Head of caudate nucleus (tissue), 42 donors: ENCODE measurements at regions not wholly inside any gene's neighbourhood (a gene's known extent, or its start where the extent isn't known, plus 50 kb on each side); places are given as distances from the start of the nearest gene placed in this dataset.
"Not testable (repeated sequence)": the region's sequence is repeated elsewhere in the genome, so short reads cannot be mapped to it uniquely, and the experiment has no call there.

Source experiments
- DNase-seq, 42 donors: peaks; one replicate each; pipeline versions ENCODE4 v3.0.0 to v3.0.0-alpha.2; 2020 to 2021; ENCODE audit warnings: mixed read lengths in 7 of 42
- intact Hi-C: fragments of 100-400 bp; cut with DNase I; formaldehyde crosslinking; loops from one replicate; pipeline ENCODE4 v1.15.0; 2022

- intact Hi-C loops = no loop called here
- DNase-seq = no peak
Observed at GRCh38 chr12:76189851-76190250, 105.4 kb upstream of the NAP1L1 start.

- intact Hi-C loops = no loop called here
- no peak for DNase-seq
Observed at GRCh38 chr12:76187177-76187576, 102.7 kb upstream of the NAP1L1 start.

- intact Hi-C loops = no loop called here
- DNase-seq = no peak
Observed at GRCh38 chr12:76186131-76186906, 101.8 kb upstream of the NAP1L1 start.

- peak in 40 of 42 donors; percentile 7 to 88 (median 54) for DNase-seq
Observed at GRCh38 chr12:76183459-76184186, 99.1 kb upstream of the NAP1L1 start.

GRCh38 chr12:76180401-76181277, 96.2 kb upstream of the NAP1L1 start:
- intact Hi-C loops = no loop called here

More at GRCh38 chr12:76183459-76184186, 99.1 kb upstream of the NAP1L1 start:
- intact Hi-C loops = no loop called here

GRCh38 chr12:76178452-76178851, 94.0 kb upstream of the NAP1L1 start:
- DNase-seq = no peak
- intact Hi-C loops = no loop called here

More at GRCh38 chr12:76180401-76181277, 96.2 kb upstream of the NAP1L1 start:
- no peak for DNase-seq

- DNase-seq = no peak
- intact Hi-C loops = no loop called here
Observed at GRCh38 chr12:76177821-76178220, 93.3 kb upstream of the NAP1L1 start.

GRCh38 chr12:76176940-76177339, 92.5 kb upstream of the NAP1L1 start:
- no peak for DNase-seq
- intact Hi-C loops = no loop called here

GRCh38 chr12:76175946-76176345, 91.5 kb upstream of the NAP1L1 start:
- DNase-seq, intact Hi-C loops: not testable (repeated sequence)

- intact Hi-C loops = no loop called here
- DNase-seq = no peak
Observed at GRCh38 chr12:76173756-76174155, 89.3 kb upstream of the NAP1L1 start.

- intact Hi-C loops = no loop called here
- DNase-seq = peak in 30 of 42 donors; percentile 7 to 77 (median 41)
Observed at GRCh38 chr12:76158518-76159321, 74.2 kb upstream of the NAP1L1 start.

GRCh38 chr12:76156726-76157125, 72.2 kb upstream of the NAP1L1 start:
- DNase-seq = peak in 4 of 42 donors; percentile 19 to 39 (median 30)
- intact Hi-C loops = no loop called here

GRCh38 chr12:76156314-76156713, 71.8 kb upstream of the NAP1L1 start:
- DNase-seq = no peak
- intact Hi-C loops = no loop called here

- no peak for DNase-seq
- intact Hi-C loops = no loop called here
Observed at GRCh38 chr12:76155157-76155670, 70.7 kb upstream of the NAP1L1 start.

GRCh38 chr12:76153616-76154015, 69.1 kb upstream of the NAP1L1 start:
- intact Hi-C loops = no loop called here
- no peak for DNase-seq

GRCh38 chr12:76152181-76152807, 67.8 kb upstream of the NAP1L1 start:
- peak in 35 of 42 donors; percentile 15 to 88 (median 48) for DNase-seq
- intact Hi-C loops = no loop called here

GRCh38 chr12:76144245-76144549, 59.7 kb upstream of the NAP1L1 start:
- intact Hi-C loops = no loop called here
- DNase-seq = peak in 18 of 42 donors; percentile 7 to 51 (median 23)
